ENCODE measurements at regions not wholly inside any gene's neighbourhood (a gene's known extent, or its start where the extent isn't known, plus 50 kb on each side); places are given as distances from the start of the nearest gene placed in this dataset.

- TF ChIP-seq CTCF (IDR thresholded peaks at IDR 0.05; ENCODE audit: borderline replicate concordance, extremely low read depth, insufficient read depth) = no peak
- Histone ChIP-seq H3K27me3 (ENCODE audit: control insufficient read depth, insufficient read depth, low read length) (no peaks in the 10 kb centered on the region), H3K36me3 (ENCODE audit: control insufficient read depth in 2 of 3, insufficient read depth in 3 of 3, low read length in 3 of 3) (no peaks in the 10 kb centered on the region), H3K9ac (ENCODE audit: low read length in 3 of 3) (no peak overlapping the region), H3K27ac (ENCODE audit: low read depth in 2 of 2, low read length in 2 of 2) (no peak overlapping the region), H3K4me1 (ENCODE audit: control insufficient read depth in 2 of 3, insufficient read depth in 2 of 3, low read depth in 1 of 3, low read length in 3 of 3) (no peaks in the 10 kb centered on the region), H3K4me3 (ENCODE audit: low read length in 3 of 3) (no peak overlapping the region), H3K9me3 (ENCODE audit: control insufficient read depth in 2 of 3, insufficient read depth in 1 of 3, low read length in 3 of 3) (no peaks in the 10 kb centered on the region)
- DNase-seq (no peak), FAIRE-seq (no peak)
- intact Hi-C loops (cut with DNase I) = no loop called here
These were observed 58.9 kb downstream of the CCDC71L start for GRCh38 chr7:106602062-106602461.

- no peak overlapping the region for H3K9ac ChIP-seq (ENCODE audit: low read length in 3 of 3)
- TF ChIP-seq CTCF (IDR thresholded peaks at IDR 0.05; ENCODE audit: borderline replicate concordance, extremely low read depth, insufficient read depth) = no peak
- FAIRE-seq (no peak), DNase-seq (no peak)
- no peaks in the 10 kb centered on the region for H3K4me1 ChIP-seq (ENCODE audit: control insufficient read depth in 2 of 3, insufficient read depth in 2 of 3, low read depth in 1 of 3, low read length in 3 of 3)
- intact Hi-C loops (cut with DNase I) = no loop called here
- no peak overlapping the region for H3K4me3 ChIP-seq (ENCODE audit: low read length in 3 of 3)
- no peaks in the 10 kb centered on the region for H3K9me3 ChIP-seq (ENCODE audit: control insufficient read depth in 2 of 3, insufficient read depth in 1 of 3, low read length in 3 of 3)
- H3K27ac ChIP-seq (ENCODE audit: low read depth in 2 of 2, low read length in 2 of 2) = no peak overlapping the region
- no peaks in the 10 kb centered on the region for H3K36me3 ChIP-seq (ENCODE audit: control insufficient read depth in 2 of 3, insufficient read depth in 3 of 3, low read length in 3 of 3)
- H3K27me3 ChIP-seq (ENCODE audit: control insufficient read depth, insufficient read depth, low read length) = no peaks in the 10 kb centered on the region
These were observed 60.2 kb downstream of the CCDC71L start for GRCh38 chr7:106600569-106601373.

- no peaks in the 10 kb centered on the region for H3K4me1 ChIP-seq (ENCODE audit: control insufficient read depth in 2 of 3, insufficient read depth in 2 of 3, low read depth in 1 of 3, low read length in 3 of 3)
- FAIRE-seq (no peak), DNase-seq (no peak)
- no peaks in the 10 kb centered on the region for H3K9me3 ChIP-seq (ENCODE audit: control insufficient read depth in 2 of 3, insufficient read depth in 1 of 3, low read length in 3 of 3)
- H3K27ac ChIP-seq (ENCODE audit: low read depth in 2 of 2, low read length in 2 of 2) = no peak overlapping the region
- intact Hi-C loops (cut with DNase I) = no loop called here
- no peaks in the 10 kb centered on the region for H3K36me3 ChIP-seq (ENCODE audit: control insufficient read depth in 2 of 3, insufficient read depth in 3 of 3, low read length in 3 of 3)
- no peaks in the 10 kb centered on the region for H3K27me3 ChIP-seq (ENCODE audit: control insufficient read depth, insufficient read depth, low read length)
- peak overlapping the region in 1 of 3 donors; percentile 64 for H3K4me3 ChIP-seq (ENCODE audit: low read length in 3 of 3)
- TF ChIP-seq CTCF (IDR thresholded peaks at IDR 0.05; ENCODE audit: borderline replicate concordance, extremely low read depth, insufficient read depth) = no peak
- no peak overlapping the region for H3K9ac ChIP-seq (ENCODE audit: low read length in 3 of 3)
These were observed 61.6 kb downstream of the CCDC71L start for GRCh38 chr7:106599343-106599698.
